ENCODE measurements at regions not wholly inside any gene's neighbourhood (a gene's known extent, or its start where the extent isn't known, plus 50 kb on each side); places are given as distances from the start of the nearest gene placed in this dataset.

GRCh38 chr3:152204218-152204617 is 64.5 kb upstream of the MBNL1 start:
- TF ChIP-seq CTCF (IDR thresholded peaks at IDR 0.05) (no peak), POLR2A (IDR thresholded peaks at IDR 0.05) (no peak)

Data from esophagus squamous epithelium (tissue), 4 donors.